Stimulated activated CD8-positive, alpha-beta memory T cell treated with anti-CD3 and anti-CD28 coated beads, Interleukin-2, amount 100 ng/mL, for 48 hours (primary cell): ENCODE measurements at regions not wholly inside any gene's neighbourhood (a gene's known extent, or its start where the extent isn't known, plus 50 kb on each side); places are given as distances from the start of the nearest gene placed in this dataset.
"Not testable (repeated sequence)": the region's sequence is repeated elsewhere in the genome, so short reads cannot be mapped to it uniquely, and the experiment has no call there.

Experiments
- DNase-seq, 2 donors: peaks; one replicate each; pipeline ENCODE4 v3.0.0-alpha.2; 2020; ENCODE audit warnings: low read depth in 2 of 2

DNA sequence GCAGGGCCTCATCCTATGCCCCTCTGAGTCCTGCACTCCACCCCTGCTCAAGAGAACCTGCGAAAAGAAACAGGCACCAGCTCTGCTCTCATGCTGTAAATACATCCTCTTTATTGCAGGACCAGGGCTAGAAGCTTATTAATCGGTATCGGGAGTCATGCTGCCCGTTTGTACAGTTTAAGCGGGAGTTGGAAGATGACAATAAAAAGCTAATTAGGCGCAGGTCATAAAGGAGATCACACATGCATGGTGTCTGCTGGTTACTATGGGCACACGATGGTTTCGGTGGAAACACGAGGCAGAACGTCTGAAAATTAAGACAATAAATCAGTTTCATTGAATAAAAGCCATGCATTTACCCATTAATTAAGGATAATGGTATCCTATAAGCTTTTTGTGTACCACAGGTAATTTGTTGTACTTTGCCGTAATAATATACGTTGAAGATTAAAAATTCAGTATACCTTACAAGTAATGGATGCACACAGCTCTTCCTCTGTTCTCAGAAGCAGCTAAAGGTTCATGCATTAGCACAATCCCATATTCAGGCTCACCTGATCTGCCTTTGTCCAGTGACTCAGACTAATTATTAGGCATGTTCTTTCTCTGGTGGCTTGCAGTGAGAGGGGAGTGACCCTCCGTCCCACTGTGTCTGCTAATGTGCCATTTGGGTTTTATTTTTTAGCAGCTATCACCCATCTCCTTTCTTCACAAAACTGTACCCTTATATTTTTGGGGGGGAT, 406.0 kb downstream of the TSHZ3 start:
- no peak for DNase-seq

DNA sequence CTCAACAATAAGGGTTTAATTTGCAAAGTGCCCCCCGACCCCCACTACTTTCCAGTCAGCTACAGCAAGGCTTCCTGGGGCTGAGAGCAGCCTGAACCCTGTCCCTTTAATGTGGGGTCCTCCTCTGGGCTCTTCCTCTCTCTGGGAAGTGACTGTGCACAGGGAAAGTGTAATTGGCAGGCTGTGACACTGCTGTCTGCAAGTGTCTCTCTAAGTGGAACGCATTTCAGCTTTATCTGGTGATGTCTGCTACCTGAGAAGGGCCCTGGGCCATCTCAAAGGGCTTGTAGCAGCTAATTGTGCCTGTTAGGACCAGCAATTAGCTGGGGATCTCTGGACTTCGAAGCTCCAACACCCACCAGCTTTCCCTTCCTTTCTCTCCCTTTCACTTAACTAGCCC, 406.6 kb downstream of the TSHZ3 start:
- DNase-seq = no peak

DNA sequence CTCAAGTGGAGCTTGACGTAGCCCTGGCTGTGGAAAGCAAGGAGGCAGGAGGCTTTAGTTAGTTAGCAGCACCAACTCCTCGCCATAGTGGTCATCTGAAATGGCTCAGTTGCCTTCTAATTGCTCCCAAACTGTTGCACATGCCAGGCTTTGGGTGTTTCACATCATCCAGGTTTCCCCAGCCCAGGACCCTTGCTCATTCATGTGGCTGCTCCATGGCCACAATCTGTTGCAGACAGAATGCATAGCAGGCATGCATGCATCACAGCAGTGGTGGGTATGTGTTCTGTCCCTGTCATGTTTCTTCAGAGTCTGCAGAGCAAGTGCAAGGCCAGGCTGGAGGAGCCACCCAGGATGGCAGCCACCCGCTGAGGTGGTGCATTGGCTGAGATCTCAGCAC, 407.6 kb downstream of the TSHZ3 start:
- no peak for DNase-seq

DNA sequence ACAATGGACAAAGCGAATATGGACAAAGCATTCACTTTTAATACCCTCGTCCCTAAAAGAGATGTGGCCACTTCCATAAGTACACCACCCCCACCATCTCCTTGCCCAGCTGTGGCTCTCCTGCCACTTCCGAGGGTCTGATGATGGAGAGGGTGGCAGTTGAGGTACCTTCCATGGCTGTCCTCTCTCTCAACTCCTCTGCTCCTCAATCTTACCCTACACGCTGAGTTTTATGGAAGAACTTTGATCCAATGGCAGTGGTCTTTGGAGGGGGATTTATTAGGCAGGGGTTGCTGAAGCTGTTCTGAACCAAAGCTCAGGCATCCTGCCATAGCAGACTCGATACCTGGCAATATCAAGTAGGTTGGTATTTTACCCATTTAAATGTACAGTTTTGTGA, 413.0 kb downstream of the TSHZ3 start:
- DNase-seq = no peak

DNA sequence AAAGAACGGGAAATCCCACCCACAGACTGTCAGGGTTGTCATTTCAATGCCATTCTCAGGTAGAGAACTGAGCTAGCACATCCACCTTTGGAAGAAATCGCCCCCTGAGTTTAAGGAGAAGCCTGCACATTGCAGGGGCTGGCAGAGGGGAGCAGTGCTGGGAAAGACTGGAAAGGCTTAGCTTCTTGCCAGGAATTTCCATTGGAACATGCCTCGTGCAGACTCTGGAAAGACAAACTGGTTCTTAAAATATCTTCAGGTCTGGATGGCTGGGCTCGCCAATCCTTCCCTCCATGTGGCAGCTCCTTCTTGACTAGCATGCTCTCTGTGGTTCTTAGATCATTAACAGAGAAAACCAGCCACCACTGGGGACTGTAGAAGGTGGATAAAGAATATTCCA, 414.1 kb downstream of the TSHZ3 start:
- DNase-seq = no peak

DNA sequence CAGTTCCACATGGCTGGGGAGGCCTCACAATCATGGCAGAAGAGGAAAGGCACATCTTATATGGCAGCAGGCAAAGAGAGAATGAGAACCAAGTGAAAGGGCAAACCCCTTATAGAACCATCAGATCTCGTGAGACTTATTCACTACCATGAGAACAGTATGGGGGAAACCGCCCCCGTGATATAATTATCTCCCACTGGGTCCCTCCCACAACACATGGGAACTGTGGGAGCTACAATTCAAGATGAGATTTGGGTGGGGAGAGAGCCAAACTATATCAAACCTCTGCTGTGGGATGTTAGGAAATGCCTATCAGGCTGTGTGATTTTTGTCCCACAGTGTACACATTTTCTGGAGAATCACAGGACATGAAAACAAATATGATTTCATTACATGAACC, 415.8 kb downstream of the TSHZ3 start:
- DNase-seq = not testable (repeated sequence)

DNA sequence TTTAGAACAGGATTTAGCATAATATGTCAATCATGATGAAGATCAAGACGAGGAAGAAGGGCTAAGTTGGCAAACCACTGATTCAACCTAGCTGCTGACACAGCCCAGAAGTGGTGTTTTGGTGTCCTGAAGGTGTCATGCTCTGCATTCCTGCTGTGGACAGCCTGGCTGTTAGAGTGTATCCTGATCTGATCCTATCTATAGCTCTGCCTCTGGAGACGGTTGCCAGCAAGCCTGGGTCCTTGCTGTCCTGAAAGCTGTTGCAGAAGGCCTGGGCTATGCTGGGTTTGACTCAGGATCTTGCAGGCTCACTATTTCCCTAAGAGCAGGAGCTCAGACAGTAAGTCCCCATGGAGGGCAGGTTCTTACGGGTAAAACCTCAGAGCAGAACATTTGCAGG, 416.4 kb downstream of the TSHZ3 start:
- DNase-seq = no peak

DNA sequence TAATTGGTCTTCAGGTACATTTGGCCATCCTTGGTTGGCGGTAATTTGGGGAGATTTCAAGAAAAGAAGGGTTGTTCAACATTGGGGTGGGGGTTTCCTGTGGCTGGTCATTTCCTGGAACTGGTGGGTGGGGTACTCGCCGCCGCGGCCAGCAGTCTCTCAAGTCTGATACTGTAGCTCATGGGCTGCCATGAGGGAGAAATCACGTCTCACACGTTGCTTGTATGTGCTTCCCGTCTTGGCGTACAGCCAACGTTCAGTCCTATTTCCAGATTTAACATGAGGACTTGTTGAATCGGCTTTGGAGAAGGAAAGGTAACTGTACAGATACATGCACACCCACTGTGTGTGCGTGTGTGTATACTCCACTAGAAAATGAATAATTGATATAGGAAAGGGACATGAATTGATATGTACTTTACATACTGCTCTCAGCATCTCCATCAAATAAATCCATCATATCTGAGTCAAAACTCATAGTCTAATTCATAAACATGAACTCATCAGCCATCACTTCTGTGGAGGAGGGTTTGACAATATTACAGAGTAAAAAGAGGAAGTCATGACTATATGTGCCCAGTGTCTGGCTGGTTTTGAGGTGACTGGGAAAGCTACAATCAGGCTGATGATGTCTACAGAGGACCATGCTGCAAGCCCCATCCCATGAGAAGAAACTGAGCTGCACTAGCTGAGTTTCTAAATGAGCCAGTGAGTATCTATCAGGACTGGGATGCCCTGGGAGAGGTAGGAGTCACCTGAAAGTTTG, 418.1 kb downstream of the TSHZ3 start:
- DNase-seq = no peak

DNA sequence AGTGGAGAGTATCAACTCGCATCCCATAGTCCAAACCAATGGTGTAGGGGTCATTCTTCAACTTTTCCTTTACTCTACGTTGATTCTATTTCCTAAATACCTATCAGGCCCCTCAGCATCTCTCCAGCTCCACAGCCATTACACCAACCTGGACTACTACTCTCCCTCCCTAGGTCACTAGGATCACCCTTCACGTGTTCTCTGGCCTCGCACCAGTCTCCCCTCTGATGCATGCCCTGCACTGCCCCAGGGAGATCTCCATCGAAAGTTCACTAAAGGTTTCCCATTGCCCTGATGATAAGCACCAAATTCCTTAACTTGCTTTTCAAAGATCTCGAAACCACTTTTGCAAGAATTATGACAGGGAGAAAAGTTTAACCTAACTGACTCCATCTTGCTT, 421.5 kb downstream of the TSHZ3 start:
- DNase-seq = no peak

DNA sequence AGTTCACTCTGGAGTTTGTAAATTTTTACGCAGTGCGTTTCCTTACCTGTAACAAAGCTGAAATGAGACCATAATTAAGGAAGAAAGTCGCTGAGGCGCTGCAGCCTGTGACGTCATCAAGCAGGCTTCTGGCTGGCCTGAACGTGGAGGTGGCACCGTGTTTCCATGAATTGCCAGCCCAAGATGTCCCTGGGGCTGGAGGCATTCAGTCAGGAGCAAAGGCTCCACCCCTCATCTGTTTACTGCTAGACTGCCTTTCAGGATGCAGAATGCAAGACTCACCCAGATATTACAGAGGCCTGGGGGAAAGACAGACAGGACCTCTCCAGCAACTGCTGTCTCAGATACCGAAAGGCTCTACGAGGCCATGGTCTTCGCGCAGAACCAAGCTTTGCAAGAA, 424.6 kb downstream of the TSHZ3 start:
- DNase-seq = no peak

DNA sequence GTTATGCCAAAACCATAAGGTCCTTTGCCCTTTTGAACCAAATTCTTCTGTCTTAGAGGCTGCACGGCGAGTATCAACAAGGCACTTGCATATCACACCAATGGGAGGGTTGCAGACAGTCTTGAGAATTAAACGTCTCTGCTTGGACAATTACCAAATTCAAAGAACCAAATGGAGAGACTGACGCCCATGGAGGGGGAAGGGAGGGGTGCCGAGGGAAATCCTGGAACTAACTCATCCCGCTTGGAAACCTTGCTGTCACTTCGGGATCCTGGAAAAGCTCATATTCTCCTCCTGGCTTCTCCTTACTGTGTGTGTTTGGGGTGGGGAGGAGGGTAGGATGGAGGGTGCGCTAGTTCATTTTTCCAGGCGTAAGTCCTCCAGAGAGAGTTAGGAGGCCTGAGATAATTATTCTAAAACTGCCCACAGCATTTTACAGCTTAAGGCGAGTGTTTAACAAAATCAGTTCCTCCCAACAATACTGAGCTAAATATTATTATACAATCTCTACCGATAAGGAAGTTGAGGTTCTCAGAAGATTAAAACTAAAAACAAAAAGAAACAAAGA, 425.1 kb downstream of the TSHZ3 start:
- no peak for DNase-seq

DNA sequence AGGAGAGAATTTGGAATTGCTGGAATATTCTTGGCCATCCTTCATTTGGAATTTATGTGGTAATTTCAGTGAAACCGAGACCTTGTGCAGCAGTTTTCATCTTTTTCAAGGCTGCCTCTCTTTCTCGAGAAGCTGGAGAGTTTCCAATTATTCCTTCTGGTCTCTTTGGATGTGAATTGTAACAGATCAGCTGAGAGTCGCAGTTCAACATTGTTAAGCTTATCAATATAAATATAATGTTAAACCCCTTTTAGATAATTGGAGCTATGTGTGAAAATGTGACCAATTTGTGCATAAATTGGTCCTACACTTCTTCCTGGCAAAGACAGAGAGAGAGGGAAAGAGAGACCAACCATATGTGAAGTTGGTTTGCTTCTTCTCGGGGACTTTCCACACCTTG, 425.6 kb downstream of the TSHZ3 start:
- no peak for DNase-seq

DNA sequence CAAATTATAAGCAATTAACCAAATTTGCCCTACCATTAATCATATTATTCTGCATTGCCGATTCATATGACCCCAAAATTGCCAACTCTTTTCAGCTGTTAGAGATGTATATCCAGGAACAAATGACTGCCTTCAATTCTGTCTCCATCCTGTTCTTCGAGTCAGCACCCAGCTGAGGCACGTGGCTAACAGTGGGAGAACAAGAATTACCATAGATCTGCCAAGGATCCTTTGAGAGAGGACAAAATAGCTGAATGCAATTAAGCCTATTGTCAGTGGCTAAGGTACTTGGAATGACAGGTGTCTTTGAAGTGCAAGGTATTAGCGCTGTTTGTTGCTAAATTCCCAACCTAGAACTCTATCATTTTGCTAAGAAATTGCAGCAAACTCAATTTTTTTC, 426.1 kb downstream of the TSHZ3 start:
- DNase-seq = no peak

DNA sequence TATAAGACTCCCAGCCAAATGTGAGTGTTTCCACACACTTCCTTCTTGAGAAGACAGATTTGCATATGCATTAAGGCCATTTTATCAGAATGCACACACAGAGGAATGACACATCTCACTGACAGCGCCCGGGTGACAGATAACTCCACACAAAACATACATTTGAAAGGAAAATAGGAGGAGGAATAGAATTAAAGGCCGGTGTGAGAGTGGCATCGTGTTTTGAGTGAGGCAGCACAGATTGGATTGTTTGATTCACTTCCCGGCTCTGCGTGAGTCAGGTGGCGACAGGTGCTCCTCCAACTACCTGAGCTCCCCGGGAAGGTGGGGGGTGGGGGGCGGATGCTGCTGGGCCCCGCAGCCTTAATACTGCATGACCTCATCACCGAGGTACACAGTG, 429.0 kb downstream of the TSHZ3 start:
- DNase-seq = no peak

DNA sequence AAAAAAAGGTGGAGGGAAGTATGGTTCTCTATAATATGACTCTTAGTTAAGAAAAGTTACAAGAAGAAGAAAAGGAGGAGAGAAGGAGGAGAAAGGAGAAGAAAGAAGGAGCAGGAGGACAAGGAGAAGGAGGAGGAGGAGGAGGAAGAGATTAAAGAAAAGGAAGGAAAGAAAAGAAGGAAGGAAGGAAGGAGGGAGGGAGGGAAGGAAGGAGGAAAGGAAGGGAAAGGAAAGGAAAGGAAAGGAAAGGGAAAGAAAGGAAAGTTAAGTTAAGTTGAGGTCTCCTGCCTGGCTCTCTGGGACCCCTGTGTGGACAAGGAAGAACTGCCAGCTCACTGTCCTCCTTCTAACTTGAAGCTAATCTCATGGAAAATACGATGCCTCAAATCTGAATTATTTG, 429.5 kb downstream of the TSHZ3 start:
- DNase-seq = no peak

DNA sequence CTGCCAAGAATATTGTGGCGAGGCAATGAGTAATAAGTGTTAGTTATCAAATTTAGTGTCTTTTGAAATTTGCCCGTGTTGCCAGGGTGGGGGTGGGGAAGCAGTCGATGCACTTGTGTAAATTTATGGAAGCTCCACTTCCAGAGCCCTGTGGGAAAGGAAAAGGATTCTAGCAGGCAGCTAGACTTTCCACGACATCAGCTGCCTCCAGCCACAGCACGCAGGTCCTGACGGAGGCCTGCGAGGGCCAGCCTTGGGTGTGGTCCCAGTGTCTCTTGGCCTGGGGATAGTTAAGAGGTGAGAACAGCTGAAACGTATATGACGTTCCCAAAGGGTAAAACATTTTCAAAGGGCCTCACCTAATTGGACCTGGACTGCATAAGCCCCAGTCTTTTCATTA, 433.0 kb downstream of the TSHZ3 start:
- no peak for DNase-seq

DNA sequence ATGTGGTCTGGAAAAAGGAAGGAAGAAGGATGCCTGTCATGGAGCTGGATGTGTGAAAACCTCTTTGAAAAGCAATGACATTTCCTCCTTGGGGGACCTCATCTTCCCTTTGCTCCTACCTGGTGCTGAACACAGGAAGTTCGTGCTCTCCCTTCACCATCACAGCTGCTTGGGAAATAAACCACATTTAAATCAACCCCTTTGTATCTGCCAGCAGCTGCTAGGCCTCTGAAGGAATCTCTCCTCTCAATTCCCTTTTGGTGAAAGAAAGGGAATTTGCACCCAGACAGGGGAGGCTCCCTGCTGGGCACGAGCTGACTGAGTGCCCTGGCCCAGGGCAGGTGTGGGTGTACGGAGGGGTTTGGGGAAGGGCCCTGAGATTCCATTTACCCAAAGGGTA, 437.7 kb downstream of the TSHZ3 start:
- no peak for DNase-seq

DNA sequence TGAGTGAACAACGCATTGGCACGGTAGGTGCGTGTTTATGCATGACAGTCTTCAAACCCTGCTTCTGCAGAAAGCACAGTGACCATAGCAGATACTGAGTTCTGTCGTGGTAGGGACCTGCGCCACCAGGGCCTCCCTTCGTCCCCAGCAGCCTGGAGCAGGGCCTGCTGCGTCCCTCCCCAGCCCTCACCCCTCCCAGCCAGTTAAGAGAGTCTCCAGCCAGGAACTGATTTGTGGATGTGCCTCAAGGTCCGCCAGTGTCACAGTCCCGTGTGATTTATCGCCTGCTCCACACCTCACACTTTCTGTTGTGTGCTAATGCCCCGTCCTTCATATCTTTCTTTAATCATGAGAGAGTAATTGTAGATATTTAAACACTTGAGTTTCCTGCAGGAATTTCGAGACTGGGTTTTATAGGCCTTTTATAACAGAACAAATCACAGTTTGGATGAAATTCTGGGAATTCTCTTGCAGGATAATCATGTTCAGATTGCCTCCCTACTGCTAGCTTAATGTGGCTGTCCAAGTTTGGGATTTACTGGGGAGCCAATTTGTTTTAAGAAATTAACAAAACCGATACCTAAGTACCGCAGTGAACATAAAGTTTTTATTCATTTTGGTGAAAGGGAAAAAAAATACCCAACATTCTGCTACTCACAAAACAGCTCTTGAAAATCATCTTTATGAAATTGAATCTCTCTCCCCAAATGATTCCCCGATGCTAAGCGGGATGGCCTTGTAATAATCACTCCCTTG, 438.6 kb downstream of the TSHZ3 start:
- no peak for DNase-seq

DNA sequence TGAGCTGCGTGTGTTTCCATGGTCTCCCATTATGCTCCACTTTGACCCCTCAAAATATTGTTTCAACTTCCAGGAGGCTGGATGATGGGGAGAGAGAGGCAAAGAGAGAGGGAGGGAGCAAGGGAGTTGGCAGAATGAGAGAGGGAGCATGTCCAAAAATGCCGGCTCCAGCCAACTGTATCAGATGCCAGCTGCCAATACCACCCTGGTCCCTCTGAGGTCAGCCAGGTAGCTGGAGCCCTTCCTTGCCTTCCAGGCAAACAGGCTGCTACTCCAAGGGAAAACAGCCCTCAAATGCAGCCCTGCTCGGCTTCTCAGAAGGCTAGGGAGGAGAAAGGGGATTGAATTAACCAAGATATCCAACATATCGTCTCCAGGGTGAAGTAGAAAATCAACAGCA, 440.0 kb downstream of the TSHZ3 start:
- DNase-seq = no peak

DNA sequence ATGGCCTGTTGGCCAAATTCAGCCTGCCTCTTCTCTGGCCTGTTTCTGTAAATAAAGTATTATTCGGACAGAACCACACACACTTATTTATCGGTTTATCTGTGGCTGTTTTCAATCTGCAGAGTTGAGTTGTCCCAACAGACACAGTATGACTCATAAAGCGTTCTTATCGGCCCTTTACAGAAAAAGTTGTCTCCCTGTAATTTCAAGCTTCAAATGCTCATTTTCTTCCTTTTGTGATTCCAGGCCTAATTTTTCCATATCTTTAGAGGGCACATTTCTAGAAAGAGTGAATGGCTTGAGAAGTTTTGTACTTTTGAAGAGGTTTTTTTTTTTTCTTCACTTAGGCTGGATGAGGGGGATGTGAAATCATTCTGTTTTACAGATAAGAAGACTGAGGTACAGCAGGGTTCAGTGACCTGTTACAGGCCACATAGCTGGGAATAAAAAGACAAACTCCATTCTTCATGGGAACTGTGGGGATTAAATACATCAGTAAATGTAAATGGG, 440.9 kb downstream of the TSHZ3 start:
- DNase-seq = no peak

DNA sequence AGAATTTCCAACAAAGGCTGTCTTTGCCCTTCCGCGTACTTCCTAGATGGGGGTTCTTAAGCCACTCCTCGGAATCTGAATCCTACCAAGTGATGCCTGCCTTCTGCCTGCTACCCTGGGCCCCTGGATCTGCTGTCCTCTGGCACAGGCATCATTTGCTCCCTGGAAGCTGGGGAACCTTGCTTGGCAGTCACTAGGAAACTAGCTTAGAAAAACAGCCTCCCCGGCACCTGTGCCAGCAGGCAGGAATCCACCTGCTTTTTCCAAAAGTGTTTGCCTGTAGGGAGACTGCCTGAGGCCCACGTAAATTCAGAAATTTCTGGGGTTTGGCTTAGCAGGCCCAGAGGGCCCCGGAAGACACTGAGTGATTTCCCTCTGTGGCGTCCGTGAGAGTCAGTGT, 442.4 kb downstream of the TSHZ3 start:
- DNase-seq = no peak

DNA sequence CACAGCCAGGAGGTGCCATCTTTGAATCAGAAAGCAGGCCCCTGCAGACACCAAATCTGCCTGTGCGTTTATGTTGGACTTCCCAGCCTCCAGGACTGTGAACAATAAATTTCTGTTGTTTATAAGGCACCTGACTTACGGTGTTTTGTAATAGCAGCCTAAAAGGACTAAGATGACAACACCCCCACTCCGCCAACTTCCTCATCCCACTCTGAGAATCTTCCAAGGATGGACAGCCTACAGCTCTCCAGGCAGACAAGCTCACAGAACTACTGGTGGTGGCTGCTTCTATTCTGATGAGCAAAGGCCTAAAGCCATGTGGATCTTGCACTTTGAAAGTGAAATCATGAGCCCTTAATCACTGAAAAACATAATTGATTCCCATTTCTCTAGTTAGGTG, 449.2 kb downstream of the TSHZ3 start:
- no peak for DNase-seq
